Activated T-helper 9 cell treated with anti-CD3 and anti-CD28 coated beads, Interleukin-2, amount 50 U/mL, for 16 hours (primary cell): ENCODE measurements at regions not wholly inside any gene's neighbourhood (a gene's known extent, or its start where the extent isn't known, plus 50 kb on each side); places are given as distances from the start of the nearest gene placed in this dataset.

Experiments
- DNase-seq: peaks from one replicate; pipeline ENCODE4 v3.0.0-alpha.2; 2020; ENCODE audit warnings: low read depth

GRCh38 chr10:88082806-88083596, 219.6 kb downstream of the PTEN start:
- DNase-seq = no peak

DNA sequence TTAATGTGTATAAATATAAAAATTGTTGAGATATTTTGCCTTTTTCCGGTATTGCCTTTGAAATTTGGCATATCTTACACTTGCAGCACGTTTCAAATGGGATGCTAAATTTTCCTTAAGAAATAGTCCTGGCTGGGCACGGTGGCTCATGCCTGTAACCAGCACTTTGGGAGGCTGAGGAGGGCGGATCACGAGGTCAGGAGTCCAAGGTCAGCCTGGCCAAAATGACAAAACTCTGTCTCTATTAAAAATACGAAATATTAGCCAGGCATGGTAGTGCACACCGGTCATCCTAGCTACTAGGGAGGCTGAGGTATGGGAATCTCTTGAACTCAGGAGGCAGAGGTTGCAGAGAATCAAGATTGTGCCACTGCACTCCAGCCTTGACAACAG, 220.2 kb downstream of the PTEN start:
- DNase-seq = no peak

- DNase-seq = no peak
Measured at GRCh38 chr10:88086187-88086960, 222.9 kb downstream of the PTEN start.

DNA sequence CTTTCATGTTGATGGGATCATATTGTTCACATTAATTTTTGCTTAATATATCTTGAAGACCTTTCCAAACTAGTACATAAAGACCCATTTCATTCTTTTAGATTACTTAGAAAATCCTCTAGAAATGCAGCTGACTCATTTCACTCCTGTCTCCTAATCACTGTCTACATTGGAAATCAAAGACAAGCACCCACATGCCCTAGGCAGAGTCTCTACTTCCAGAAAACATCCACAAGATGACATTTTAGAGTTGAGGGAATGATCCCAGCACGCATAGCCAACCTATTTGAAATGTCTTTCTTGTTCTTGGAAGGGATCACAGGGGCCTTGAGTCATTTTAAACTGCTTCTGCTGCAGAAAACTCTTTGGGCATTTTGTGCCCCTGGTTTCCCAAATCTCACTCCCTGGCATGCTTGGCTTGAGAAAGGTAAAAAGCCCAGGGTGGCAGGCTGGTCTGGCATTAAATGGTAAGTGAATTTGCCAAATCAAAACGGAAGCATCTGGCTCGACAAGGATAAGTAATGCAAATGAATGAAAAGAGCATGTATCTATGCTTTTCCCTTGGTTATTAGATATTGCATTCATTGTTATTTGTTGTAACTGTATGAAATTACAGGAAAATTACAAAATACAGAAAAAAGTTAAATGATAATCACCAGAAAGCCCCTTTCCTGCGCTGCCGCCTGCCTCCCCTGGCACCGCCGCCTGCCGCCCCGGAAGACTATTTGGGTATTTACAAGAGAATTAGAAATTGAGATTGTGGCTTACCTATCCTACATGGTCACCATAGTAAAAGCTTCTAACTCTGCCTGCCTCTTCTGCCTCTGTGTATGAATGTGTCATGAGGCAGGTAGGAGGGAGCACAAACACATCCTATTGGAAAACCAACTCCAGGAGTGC, 225.3 kb downstream of the PTEN start:
- no peak for DNase-seq

- DNase-seq = no peak
Measured at GRCh38 chr10:88089498-88089897, 226.1 kb downstream of the PTEN start.

DNA sequence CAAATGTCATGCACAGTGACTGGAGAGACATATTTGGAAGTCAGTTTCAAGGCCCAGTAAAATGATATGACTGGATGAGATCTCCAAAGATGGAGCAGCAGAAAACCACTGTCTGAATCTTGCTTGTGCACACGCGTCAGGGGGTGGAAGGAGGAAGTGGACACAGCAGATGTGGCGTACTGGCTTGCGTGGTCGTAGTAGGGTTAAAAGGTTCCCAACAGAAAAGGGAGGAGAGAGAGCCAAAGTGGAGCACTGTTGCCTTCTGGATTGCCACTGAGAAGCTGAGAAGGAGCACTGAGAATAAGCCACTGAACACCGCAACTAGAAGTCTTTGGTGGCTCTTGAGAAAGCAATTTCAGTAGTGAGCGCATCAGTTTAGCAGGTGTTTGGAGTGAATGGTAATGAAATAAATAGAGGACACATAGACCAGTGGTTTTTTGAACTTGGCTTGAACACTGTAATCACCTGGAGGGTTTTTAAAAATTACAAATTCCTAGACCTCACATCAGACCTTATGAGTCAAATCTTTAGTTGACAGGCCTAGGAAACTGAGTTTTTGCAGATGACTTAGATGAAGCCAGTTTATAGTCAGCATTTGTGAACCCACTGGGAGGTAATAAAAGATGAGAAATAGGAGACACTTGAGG, 227.3 kb downstream of the PTEN start:
- no peak for DNase-seq

- DNase-seq = peak; percentile 58
Measured at GRCh38 chr10:88091490-88092061, 228.2 kb downstream of the PTEN start.

GRCh38 chr10:88092265-88092664, 228.8 kb downstream of the PTEN start:
- no peak for DNase-seq

DNA sequence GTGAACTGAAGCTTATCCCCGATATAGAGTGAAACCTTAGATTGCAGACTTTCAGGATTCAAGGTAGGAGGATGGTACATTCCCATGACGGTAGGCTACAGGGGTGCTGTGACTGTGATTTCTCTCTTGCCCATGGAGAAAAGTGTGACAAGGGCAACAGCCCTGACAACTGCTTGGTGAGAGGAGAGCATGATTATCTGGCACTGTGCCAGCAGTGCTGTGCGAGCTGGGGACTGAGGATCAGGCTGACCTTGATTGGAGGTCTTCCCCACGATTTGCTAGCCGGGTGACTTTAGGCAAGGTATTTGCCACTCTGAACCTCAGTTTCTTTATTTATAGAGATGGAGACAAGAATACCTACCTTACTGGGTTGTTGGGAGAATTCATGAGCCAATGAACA, 229.5 kb downstream of the PTEN start:
- DNase-seq = no peak

- DNase-seq = no peak
Measured at GRCh38 chr10:88094795-88095194, 231.4 kb downstream of the PTEN start.

DNA sequence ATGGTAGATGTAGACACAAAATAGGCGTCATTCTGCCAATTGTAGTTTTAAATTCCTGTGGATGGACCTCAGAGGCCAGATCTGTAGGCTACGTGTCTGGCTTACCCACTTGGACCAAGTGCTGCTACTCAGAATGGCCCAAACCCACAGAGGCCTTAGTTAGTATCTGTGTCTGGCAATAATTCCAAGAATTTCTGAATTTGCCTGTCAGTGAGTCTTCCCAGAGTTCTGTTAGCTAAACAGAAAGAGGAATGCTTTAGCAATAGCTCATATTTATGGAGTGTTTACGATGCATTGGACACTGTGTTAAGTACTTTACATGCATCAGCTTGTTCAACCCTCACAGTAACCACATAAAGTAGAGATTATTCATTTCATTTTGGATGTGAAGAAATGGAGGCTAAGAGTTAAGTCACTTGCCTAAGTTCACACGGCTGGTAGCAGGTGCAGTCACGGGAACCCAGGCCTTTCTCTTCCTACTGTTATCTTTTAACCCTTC, 231.8 kb downstream of the PTEN start:
- no peak for DNase-seq

DNA sequence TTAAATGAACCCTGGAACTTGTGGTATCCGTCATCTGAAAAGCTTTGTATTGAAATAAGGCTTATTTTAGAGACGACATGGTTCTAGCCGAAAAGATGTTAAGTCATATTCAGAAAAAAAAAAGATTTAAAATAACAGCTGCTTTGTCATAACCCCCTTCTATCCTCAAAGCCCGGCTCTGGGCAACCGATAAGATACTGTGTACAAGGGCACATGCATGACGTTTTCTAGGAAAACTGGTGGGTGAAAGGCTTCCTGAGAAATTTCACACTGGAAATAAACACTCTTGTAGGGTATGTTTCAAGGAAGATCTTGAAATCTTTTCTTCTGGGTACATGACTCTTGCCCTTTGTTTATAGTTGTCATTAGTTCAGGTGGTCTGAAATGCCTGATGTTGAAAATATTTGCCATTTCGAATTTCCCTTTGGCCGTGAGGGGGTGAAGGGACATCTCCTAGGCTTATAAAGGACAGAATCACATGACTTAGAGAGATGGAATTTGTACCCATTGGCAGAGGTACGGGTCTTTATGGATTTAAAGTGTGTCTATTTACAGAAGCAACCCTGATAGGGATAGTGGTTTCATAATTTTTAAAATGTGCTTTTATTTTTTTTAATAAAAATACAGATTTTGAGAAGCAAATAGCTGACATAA, 232.5 kb downstream of the PTEN start:
- DNase-seq = no peak

GRCh38 chr10:88097092-88097516, 233.7 kb downstream of the PTEN start:
- no peak for DNase-seq

DNA sequence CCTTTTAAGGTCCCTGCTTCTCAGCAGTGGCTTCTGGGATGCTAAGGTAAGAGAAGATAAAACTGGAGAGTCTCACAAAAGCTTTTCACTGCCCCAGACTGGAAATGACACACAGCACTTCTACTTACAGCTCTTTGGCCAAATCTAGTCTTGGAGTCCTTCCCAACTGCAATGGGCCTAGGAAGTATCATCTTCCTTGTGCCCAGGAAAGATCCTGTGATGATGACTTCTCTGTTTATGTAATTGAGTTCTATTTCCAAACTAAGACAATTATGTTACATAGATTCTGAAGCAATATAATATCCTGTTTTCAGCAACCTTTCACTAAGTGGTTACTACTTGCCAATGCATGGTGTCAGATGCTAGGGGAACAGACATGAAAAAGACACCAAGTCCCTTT, 234.1 kb downstream of the PTEN start:
- DNase-seq = no peak

- DNase-seq = no peak
Measured at GRCh38 chr10:88100281-88100680, 236.9 kb downstream of the PTEN start.

DNA sequence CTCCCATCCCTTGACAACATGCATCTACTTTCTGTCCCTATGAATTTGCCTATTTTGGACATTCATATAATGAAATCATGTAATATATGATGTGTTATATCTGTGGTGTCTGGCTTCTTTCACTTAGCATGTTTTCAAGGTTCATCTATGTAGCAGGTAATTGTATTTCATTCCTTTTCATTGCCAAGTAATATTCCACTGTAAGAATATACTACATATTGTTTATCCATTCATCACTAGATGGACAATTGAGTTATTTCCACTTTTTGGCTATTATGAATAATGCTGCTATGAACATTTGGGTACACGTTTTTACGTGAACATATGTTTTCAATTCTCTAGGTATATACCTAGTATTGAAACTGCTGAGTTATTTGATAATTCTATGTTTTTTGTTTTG, 238.2 kb downstream of the PTEN start:
- DNase-seq = no peak

- no peak for DNase-seq
Measured at GRCh38 chr10:88103576-88103975, 240.2 kb downstream of the PTEN start.

DNA sequence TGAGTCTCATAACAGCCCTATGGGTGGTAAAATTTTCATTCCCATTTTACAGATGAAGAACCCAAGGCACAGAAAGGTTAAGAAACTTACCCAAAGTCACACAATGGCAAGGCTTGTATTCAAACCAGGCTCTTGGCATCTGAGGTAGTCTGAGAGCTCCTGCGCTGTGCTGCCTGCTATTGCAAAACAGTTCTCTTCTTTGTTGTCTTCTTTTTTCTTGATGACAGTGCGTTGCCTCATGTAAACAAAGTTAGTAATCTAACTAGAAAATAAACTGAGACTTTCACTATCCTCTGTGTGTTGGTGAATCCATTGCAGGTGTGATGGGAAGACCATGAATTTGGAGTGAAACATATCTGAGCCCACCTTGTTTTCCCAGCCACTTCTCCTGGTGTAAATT, 240.8 kb downstream of the PTEN start:
- no peak for DNase-seq

GRCh38 chr10:88106366-88106765, 242.9 kb downstream of the PTEN start:
- DNase-seq = no peak

DNA sequence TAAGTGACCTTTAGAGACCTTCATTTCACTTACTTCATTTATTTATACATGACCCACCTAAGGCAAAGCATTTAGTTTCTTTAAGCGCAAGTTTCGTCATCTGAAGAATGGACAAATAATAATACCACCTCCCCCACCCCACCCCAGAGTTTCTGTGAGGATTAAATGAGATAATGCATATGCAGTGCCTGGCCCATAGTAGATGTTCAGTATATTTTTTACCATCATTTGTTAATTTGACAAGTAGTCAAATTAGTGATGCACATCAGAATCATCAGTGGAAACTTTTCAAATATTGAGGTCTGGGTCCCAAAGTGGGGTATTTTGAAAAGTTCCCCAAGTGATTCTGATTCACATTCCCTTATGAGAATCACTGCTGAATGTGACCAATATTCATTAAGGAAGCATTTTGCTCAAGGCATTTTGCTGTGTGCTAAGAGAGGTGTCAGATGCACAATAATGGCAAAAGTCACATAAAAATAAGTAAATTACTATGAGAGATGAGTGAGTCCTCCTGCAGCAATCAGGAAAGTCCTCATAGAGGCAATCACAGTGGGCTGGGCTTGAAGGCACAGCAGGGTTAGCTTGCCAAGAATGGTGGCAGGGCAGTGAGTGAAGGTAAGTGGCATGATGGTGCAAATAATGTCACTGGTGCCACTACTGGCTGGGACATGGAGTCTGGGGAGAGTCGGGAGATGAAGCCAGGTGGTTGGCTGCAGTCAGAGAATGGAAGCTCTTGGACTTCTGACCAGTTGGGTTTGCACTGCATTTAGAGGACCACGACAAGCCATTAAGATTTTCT, 244.1 kb downstream of the PTEN start:
- no peak for DNase-seq
